Right ventricle myocardium superior (tissue), 1 donor: ENCODE measurements at regions not wholly inside any gene's neighbourhood (a gene's known extent, or its start where the extent isn't known, plus 50 kb on each side); places are given as distances from the start of the nearest gene placed in this dataset.
A peak's percentile ranks its signal among the peaks of the same experiment; 100 is the strongest.

ENCODE experiments used
- ATAC-seq: fragments of 200-7000 bp; cut with Tn5 transposase; one replicate; pipeline ENCODE4 v1.9.1; 2020; ENCODE audit warnings: mild to moderate bottlenecking; ENCODE audit not compliant: poor library complexity
- DNase-seq: peaks from one replicate; pipeline ENCODE4 v3.0.0-alpha.2; 2020
- intact Hi-C: fragments of 100-400 bp; cut with DNase I; formaldehyde crosslinking; loops from one replicate; pipeline ENCODE4 v1.11.2; 2022
- donor health status: DM: no; HTN: yes; CAD: no; lungs with severe emphysema.

DNA sequence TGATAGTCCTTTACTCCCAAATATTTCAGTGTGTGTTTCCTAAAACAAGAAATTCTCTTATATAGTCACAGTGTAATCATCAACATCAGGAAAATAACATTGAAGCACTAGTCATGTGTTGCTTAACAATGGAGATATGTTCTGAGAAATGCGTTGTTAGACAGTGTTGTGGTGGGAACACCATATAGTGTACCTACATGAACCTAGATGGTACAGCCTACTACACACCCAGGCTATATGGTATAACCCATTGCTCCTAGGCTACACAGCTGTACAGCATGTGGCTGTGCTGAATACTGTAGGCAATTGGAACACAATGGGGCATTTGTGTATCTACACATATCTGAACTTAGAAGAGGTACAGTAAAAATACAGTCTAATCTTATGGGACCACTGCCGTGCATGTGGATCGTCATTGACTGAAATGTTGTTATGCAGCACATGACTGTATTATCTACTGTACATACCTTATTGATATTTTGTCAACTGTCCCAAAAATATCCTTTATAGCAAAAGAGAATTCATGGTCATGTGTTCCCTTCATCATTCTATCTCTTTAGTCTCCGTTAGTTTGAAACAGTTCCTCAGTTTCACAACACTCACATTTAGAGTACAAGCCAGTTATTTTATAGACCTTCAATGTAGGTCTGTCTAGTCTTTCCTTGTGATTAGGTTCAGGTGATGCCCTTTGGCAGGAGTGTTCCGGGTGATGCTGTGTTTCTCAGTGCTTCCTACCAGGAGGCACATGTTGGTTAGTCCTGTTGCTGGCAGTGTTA, 109.7 kb downstream of the SLC25A47 start:
- no peak for DNase-seq
- intact Hi-C loops = no loop called here
- ATAC-seq = no peak

DNA sequence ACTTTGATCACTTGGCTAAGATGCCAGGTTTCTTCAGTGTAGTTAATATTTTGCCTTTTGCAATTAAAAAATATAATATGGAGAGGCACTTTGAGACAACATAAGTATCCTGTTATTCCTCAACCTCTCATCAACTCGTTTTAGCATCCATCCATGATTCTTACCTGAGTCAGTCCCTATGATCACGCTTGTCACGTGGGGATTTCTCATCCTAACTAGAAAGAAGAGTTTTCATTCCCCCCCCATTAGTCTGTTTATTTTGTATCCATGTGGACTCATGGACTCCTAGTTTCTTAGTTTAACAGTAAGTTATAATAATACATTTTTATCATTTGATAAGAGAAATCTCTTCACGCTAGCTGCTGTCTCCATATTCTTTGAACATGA, 110.3 kb downstream of the SLC25A47 start:
- no peak for ATAC-seq
- intact Hi-C loops = no loop called here

DNA sequence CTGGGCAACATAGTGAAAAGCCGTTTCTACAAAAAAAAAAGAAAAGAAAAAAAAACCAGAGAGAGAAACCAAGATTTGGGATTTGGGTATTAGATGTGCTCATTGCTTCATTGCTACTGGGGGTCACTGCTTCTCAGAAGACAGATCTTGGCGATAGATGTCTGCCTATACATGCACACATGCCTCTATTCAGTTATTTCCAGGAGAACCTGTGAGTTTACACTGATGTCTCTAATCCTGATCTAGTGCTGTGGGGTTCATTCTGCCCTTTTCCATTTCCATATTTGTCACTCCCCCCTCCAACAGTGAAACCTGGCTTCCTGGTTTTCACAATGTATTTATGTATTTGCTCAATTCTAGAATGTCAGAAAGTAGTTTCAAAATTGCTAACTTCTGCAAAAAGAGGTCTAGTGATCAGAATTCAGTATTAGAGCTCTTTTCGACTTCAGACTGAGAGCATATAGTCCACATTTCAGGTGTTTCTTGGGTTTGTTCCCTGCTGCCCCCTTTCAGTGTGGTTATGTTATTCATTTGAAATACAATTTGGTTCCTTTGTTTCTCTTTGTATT, 111.0 kb downstream of the SLC25A47 start:
- ATAC-seq = no peak
- intact Hi-C loops = no loop called here
- no peak for DNase-seq

More for the DNA sequence above, 110.3 kb downstream of the SLC25A47 start:
- DNase-seq = no peak

DNA sequence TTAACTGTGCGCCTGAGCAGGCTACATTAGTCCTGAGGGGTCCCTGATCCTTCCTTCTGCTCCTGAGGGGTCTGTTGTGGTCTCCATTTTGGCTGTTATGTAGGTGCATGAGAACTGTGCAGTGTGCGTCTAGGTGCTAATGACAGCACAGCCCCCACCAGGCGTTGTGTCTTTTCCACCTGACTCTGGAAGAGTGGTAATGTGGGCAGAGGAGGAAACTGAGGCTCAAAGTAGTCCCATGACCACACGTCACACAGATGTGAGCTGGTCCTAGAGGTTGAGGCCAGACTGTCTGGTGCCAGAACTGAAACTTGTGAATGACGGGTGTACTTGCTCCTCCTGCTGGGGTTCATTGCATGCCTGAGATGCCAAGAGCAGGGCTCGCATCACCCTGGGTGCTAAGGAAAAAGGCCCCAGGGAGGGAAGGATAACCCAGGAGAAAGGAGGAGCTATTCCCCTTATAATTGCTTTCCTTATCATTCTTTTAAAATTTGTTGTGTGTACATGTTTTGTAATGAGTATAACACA, 111.8 kb downstream of the SLC25A47 start:
- intact Hi-C loops = no loop called here
- no peak for DNase-seq
- no peak for ATAC-seq

DNA sequence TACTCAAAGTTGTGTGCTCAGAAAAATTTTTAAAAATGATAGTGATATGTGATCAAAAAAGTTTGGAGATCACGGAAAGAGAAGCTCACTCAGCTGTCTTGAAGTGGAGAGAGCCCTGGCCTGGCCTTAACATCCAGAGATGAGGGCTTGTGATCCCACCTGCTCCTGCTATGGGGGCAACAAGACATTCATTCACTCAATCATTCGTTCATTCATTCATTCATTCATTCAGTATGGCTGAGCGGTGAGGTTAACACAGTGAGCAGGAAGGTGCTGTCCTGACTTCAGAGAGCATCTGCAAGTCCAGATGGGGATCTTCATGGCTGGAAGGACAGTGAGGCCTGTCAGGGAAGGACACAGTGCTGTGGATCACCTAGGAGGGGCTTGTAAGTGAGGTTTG, 112.3 kb downstream of the SLC25A47 start:
- ATAC-seq (no peak), DNase-seq (no peak)
- intact Hi-C loops = no loop called here

DNA sequence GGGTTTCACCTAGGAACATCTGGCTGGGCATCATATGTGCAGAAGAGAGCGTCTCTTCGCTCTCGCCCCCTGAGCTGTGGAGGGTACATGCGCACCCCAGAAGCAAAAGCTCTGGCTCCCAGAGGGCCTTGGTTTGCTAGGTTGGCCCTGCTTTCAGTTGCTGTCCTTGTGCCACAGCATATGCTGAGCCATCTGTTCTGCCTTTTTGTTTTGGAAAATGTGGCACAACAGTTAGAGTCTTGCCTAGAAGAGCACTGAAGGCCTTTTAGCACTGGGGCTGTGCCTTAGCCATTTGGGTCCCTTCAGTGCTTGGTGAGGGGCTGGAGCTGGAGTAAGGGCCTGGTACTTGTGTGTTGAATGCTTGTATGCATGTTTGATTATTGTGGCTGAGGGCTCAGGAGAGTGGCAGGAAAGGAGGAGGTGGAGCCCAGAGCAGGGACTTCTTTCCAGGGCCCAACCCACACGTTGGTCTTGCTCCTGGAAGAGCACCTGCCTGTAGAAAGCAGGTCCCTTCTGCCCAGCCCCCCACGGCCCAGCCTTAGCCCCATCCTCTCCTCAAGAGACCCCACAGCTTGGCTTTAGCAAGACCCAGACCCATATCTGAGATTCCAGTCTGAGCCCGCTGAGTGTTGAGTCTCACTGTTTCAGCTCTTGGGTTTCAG, 113.7 kb downstream of the SLC25A47 start:
- intact Hi-C loops = no loop called here
- ATAC-seq (no peak), DNase-seq (no peak)

DNA sequence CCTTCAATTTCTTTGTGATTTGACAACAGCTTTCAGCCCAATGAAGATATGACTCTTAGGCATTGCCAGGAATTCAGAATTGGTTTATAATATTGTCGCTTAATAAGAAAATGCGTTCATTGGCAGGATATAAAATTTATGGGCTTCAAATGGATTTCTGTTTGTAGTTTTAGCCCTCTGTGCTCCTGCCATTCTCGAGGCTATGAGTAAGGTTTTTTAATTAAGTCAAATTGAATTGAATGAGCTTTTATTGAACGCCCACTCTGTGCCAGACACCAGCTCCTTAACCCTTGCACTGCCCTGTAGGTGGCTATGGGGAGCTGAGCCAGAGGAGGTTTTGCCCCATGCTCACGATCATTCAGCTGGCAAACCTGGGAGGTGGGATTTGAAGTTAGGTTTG, 115.1 kb downstream of the SLC25A47 start:
- intact Hi-C loops = no loop called here
- ATAC-seq (no peak), DNase-seq (no peak)

DNA sequence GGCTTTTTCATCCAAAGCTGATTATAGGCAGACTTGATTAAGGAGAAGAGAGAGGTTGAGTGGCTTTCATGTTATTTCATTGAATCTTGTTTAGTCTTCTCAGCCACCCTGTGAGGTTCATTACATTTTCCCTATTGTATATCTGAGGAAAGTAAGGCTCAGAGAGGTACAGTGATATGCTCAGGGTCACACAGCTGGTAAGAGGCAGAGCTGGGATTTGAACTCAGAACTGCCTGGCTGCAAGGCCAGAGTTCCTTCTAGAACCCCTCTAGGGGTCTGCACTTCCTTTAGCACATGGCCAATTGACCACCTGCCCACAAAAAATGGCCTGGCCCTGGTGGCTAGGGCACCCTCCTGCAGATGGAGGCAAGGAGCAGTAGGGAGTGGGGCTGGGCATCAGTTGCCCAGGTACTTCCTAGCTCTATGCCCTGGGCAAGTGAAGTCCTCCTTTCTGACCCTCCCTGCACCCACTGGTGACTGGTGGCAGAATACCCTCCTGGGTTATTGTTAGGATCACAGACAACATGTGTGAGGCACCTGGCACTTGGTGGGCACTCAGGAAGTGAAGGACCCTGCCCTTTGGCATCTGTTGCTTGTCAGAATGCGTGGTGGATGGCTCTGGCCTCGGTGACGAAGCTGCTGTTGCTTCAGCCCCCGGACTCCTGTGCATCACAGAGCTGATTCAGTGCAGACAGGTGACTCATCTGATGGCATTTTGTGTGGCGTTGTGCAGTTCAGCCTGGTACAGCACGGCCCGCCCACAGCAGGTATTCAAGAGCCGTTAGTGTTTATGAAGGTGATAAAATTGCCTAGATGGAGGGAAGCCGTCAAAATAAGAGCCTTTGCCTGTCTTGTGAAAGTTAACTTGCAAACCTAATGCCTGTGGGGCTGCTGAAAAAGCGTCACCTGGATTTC, 115.8 kb downstream of the SLC25A47 start:
- DNase-seq = no peak
- intact Hi-C loops = no loop called here
- ATAC-seq = no peak

DNA sequence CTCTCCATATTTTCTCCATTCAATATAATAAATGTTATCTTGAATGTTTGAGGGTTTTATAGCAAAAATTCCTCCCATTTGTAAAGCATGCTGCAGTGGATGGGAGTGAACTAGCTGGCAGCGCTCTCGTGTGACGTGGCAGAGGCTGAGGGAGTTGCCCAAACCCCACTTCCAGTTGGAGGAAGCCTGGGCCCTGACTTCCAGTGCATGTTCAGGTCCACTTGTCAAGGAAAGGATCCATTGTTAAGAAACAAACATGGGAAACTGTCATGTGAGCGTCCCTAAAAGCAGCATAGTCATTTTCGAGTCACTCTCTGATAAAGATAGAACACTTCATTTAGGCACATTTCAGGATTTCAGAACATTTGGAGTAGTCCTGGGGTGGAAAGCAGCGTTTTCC, 116.6 kb downstream of the SLC25A47 start:
- ATAC-seq (peak; percentile 50), DNase-seq (peak; percentile 59)
- intact Hi-C loops = loop anchor here (5.0 to 10.0 kb wide), 2 partner anchors 213 to 1185 kb away; no protein-coding TSS in a partner anchor

DNA sequence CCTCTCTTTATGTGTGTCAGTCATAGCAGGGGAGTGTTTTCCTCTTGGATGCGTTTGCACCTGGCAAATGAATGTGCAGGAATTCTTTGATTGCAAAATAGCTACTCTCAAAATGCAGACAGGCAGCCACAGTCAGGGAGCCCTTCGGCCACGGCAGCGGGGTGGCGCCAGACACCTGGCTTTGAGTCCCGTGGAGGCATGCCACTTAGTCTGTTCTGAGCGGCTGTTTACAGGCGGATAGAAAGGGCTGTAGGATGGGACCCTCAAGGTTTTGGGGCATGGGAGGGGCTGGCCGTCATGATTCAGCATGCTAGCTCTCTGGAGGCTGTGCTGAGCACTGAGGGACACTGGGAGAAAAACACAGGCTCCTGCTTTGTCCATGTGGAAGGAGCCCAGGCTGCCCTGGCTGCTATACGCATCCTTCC, 117.1 kb downstream of the SLC25A47 start:
- peak; percentile 95 for ATAC-seq
- intact Hi-C loops = loop anchor here (5.0 to 10.0 kb wide), 2 partner anchors 212 to 1185 kb away; no protein-coding TSS in a partner anchor

DNA sequence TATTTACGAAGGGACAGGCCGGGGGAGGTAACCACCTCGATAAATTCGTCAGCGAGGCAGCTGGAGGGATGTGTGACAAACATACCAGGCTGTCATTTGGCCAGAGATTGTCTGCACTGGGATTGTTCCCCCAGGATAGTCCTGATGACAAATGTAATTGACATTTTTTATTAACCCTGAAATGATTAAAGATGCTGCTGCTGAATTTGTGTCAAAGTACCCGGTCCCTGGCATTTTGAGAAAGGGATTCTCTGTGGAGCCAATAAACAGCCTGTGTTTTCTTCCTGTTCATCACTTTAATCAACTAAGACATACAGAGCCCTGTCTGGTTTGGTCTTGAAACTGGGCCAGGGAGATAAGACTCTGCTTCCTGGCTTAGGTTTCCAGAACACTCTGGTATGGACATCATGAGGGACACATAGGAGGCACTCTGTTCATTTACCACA, 117.6 kb downstream of the SLC25A47 start:
- intact Hi-C loops = loop anchor here (5.0 to 10.0 kb wide), 2 partner anchors 212 to 1184 kb away; no protein-coding TSS in a partner anchor
- ATAC-seq = peak; percentile 58
- no peak for DNase-seq

More for the DNA sequence above, 117.1 kb downstream of the SLC25A47 start:
- DNase-seq = peak; percentile 84

DNA sequence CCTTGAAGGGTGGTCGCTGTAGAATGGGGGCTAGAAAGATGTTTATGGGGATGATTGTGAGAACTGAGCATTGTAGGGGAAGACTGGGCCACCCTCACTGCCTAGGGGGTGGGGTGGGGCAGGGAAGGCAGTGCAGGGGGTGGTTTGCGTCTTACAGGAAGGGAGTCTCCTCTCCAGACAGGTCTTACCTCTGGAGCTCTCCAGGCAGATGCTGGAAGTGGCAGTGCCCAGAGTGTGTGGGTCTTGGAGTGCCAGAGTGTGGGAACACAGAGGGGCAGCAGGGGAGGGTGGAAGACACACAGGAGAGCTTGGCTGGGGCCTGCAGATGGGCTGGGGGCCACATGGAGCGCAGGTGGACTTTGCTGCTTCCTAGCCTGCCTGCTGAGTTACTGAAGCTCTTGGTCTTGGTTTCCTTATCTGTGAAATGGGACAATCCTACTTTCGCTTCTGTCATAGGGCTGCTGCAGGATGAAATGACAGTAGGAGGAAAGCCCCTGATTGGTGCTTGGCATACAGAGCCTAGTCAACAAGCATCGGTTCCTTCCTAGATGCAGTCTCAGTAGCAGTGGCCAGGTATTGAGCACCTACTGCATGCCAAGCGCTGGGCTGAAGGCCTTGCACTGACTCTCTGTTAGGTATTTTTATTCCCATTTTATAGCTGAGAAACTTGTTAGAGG, 118.3 kb downstream of the SLC25A47 start:
- no peak for ATAC-seq
- intact Hi-C loops = loop anchor here (5.0 to 10.0 kb wide), 2 partner anchors 211 to 1183 kb away; no protein-coding TSS in a partner anchor
- no peak for DNase-seq

DNA sequence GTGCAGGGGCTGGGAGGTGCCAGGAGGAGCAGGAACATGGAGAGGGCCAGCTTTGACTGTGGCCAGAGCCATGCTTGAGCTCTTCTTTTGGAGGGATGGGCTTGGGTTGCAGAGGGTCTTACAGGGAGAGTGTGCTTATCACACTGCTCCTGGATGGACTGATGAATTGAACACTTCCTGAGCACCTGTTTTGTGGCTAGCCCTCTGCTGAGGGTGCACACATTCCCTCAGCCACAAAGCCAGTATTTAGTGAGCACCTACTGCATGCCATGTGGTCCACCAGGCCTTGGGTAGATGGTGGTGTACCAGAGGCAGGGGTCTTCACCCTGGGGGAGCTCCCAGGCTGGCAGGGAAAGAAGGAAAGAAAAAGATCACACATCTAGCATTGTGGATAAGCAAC, 118.9 kb downstream of the SLC25A47 start:
- intact Hi-C loops = loop anchor here (5.0 to 10.0 kb wide), 2 partner anchors 210 to 1183 kb away; no protein-coding TSS in a partner anchor
- ATAC-seq (no peak), DNase-seq (no peak)

DNA sequence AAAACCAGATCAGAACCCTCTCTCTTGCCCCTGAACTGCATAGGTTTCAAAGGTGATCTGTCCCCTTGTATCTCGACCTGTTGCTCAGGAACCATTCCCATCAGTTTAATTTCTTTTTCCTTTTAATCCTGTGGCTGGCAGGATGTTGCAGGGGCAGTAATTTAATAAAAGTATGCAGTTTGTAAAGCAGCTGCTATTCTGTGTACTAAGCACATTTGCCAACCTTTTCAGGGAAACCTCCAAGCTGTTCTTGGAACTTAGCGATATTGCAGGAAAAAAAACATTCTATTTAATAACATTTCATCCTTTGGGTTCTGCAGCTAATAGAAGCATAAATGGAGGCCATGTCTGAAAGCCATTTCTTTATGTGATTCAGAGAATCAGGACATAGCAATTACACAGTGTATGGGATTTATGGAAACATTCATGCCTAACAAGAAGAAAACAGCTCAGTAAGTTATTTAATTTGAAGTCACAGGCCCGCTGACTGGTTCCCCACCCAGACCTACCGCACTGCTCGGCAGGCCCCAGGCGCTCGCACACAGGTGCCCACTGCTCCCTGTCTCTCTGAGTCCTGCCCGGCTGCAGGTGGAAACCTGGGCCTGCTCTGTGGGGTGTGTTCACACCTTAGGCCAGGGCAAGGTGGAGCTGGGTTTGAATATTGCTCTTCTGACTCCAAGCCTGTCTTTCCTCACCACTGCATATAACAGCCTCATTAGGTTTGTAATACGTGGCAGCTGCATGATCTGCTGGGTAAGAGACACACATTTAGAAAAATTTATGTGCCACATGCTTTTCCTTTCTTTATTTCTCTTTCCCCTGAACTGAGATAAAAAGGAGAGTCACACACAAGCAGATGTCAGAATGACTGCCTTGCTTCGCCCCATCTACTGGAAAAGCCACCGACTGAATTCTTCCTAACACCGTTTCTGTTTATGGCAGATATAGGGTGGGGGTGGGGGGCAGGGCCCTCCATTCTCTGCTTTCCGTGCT, 119.7 kb downstream of the SLC25A47 start:
- ATAC-seq = no peak

DNA sequence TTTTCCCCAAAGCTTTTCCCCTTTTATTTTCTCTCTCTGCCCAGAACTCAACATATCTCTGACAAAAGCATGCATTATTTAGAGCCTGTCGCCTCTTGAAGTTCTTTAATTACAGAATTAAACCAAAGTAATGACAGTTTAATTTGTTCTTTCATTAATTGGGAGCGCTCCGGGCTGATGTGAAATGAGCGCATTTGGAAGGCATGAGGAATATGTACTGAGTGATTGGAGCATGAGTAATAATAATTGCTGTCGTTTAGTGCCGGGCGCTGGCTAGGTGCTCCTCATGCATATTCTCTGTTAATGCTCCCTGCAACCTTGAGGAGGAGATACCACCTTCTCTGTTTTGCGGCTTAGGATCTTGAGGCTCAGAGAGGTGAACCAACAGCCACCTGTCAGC, 120.5 kb downstream of the SLC25A47 start:
- ATAC-seq (no peak), DNase-seq (no peak)
- intact Hi-C loops = loop anchor here (5.0 to 10.0 kb wide), 2 partner anchors 209 to 1181 kb away; no protein-coding TSS in a partner anchor

More for the DNA sequence above, 119.7 kb downstream of the SLC25A47 start:
- no peak for DNase-seq
- intact Hi-C loops = loop anchor here (5.0 to 10.0 kb wide), 2 partner anchors 210 to 1182 kb away; no protein-coding TSS in a partner anchor

DNA sequence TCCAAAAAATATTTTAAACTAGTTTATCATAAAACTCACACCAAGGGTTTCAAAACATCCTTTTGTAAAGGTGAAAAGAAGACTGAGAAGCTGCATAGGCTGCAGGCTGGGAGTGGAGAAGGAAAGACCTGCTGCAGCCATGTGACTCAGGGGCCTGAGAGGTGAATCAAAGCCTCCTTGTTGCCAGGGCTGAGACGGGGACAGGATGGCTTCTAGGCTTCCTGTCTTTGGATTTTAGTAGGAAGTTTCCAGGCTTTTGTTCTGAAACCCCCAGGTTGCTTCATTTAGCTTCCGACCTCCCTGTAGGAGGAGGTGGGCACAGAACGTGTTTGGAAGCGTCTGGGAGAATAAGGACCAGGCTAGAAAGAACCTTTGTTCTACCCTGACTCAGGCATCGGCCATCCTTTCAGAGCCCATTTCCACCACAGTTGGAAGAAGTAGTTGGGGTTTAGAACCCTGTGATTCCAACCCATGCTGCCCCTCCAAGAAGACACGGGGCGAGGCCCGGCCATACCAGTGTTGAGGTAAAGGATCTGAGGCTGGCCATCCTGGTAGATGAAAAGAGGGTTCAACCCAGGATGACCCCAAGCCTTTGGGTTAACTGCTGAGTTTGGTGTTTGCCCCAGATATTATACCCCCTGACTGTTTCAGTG, 122.4 kb downstream of the SLC25A47 start:
- ATAC-seq (no peak), DNase-seq (no peak)
- intact Hi-C loops = loop anchor here (10.0 kb wide), 1 partner anchor 1179 kb away; no protein-coding TSS in a partner anchor
